Left cardiac atrium (tissue), 4 donors: ENCODE measurements at regions not wholly inside any gene's neighbourhood (a gene's known extent, or its start where the extent isn't known, plus 50 kb on each side); places are given as distances from the start of the nearest gene placed in this dataset.

ENCODE experiments used
- ATAC-seq, 2 donors: fragments of 200-7000 bp; cut with Tn5 transposase; one replicate each; pipeline ENCODE4 v1.9.1; 2020; ENCODE audit warnings: mild to moderate bottlenecking in 2 of 2, moderate library complexity in 2 of 2
- DNase-seq: peaks from one replicate; pipeline ENCODE4 v3.0.0-alpha.2; 2020
- intact Hi-C, 2 donors: fragments of 100-400 bp; cut with DNase I; formaldehyde crosslinking; loops; one replicate each; pipeline versions ENCODE4 v1.14.1 to v1.15.1; 2022 to 2023
- donor health status: DM: no; HTN: yes; CAD: no.
- donor health status: DM: no; HTN: yes; CAD: no; lungs with severe emphysema.
- donor health status: DM: yes; HTN: yes; CAD: no.
- donor health status: Dilated cardiomyopathy.

DNA sequence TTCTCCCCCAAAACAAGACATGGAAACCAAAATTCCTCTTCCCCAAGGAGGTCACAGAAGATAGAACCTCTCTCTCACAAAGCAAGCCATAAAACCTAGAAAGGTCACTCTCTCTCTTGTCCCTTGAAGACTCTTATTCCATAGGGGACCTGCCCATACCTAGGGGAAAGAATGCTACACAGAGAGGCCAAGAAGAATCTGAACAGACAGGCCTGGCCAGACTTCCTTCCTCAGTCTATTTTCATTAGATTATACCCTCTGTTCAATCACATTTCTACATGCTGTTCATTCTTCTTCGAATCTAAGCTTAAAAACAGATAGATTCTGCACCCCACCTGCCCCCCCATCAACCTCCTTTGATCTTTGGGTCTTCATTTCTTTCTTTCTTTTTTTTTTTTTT lies 206.8 kb downstream of the TLE4 start:
- DNase-seq (no peak), ATAC-seq (no peak)
- intact Hi-C loops = no loop called here

DNA sequence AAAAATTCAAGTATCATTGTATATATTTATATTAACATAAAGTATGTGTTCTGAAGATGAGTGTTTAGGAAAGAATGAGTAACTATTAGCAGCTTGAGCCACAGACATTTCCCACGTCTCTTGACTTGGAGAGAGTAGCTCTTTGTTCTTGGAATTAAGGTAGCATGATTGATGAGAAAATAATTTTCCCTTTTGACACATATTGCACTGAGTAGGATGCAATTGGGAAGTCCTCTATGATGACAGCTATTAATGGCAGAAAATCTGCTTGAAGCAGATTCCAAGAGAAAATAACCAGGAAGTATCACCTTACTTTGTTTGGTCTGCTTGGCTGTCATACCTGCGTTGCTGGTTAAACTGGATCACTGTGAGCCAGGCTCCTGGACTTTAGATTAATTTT lies 204.8 kb downstream of the TLE4 start:
- intact Hi-C loops = no loop called here

More for the DNA sequence above, 204.8 kb downstream of the TLE4 start:
- ATAC-seq = no peak
- DNase-seq = no peak
